Loucy (cell line): ENCODE measurements at regions not wholly inside any gene's neighbourhood (a gene's known extent, or its start where the extent isn't known, plus 50 kb on each side); places are given as distances from the start of the nearest gene placed in this dataset.

Experiments used
- H2AFZ ChIP-seq: fragments of 200-600 bp; sonication (generic); 2 replicates; pipeline ENCODE4 v1.6.0; 2016; ENCODE audit warnings: antibody characterized with exemption, mild to moderate bottlenecking, low read length, moderate library complexity
- H3F3A ChIP-seq: fragments of 200-600 bp; 2 replicates; pipeline ENCODE4 v1.6.0; 2016; ENCODE audit warnings: antibody characterized with exemption, low read depth, mild to moderate bottlenecking
- H3K27me3 ChIP-seq: fragments of 200-600 bp; sonication (generic); 2 replicates; pipeline ENCODE4 v1.6.1; 2014; ENCODE audit warnings: low read length, mild to moderate bottlenecking; ENCODE audit not compliant: insufficient read depth, poor library complexity, severe bottlenecking
- H3K36me3 ChIP-seq: fragments of 200-600 bp; sonication (generic); 2 replicates; pipeline ENCODE4 v1.6.1; 2016; ENCODE audit warnings: low read length; ENCODE audit not compliant: insufficient read depth
- H3K4me1 ChIP-seq: fragments of 200-600 bp; sonication (generic); 2 replicates; pipeline ENCODE4 v1.5.1; 2014; ENCODE audit warnings: low read length, mild to moderate bottlenecking; ENCODE audit not compliant: insufficient read depth, poor library complexity, severe bottlenecking
- H3K4me2 ChIP-seq: fragments of 200-600 bp; sonication (generic); 2 replicates; pipeline ENCODE4 v1.6.0; 2014; ENCODE audit warnings: antibody characterized with exemption, low read length, low read depth, mild to moderate bottlenecking; ENCODE audit not compliant: poor library complexity, severe bottlenecking
- H3K4me3 ChIP-seq: fragments of 200-600 bp; sonication (generic); 2 replicates; pipeline ENCODE4 v1.5.1; 2014; ENCODE audit warnings: low read length, mild to moderate bottlenecking, mixed read lengths; ENCODE audit not compliant: poor library complexity, severe bottlenecking
- H3K79me2 ChIP-seq: fragments of 200-600 bp; sonication (generic); 2 replicates; pipeline ENCODE4 v1.6.1; 2014; ENCODE audit warnings: low read length; ENCODE audit not compliant: insufficient read depth
- H3K9ac ChIP-seq: fragments of 200-600 bp; sonication (generic); 2 replicates; pipeline ENCODE4 v1.6.0; 2014; ENCODE audit warnings: mild to moderate bottlenecking, low read depth, low read length, moderate library complexity; ENCODE audit not compliant: poor library complexity, severe bottlenecking
- H3K9me2 ChIP-seq: fragments of 200-600 bp; sonication (generic); replicated peaks from 2 replicates; pipeline ENCODE4 v1.6.1; 2016; ENCODE audit warnings: low read depth, low read length, mixed read lengths
- H3K9me3 ChIP-seq: fragments of 200-600 bp; sonication (generic); 2 replicates; pipeline ENCODE4 v1.6.1; 2014; ENCODE audit warnings: mild to moderate bottlenecking, antibody characterized with exemption, low read length, low read depth; ENCODE audit not compliant: insufficient read depth
- H4K20me1 ChIP-seq: fragments of 200-600 bp; sonication (generic); 2 replicates; pipeline ENCODE4 v1.6.0; 2014; ENCODE audit warnings: antibody characterized with exemption, low read length, mild to moderate bottlenecking; ENCODE audit not compliant: insufficient read depth, poor library complexity, severe bottlenecking
- EZH2phosphoT487 ChIP-seq: fragments of 200-600 bp; IDR thresholded peaks from 2 replicates; pipeline ENCODE4 v1.6.1; 2018; ENCODE audit warnings: antibody characterized with exemption, mild to moderate bottlenecking, moderate library complexity, borderline replicate concordance
- TF ChIP-seq, protein P1 (sequence below): fragments of 200-600 bp; sonication (generic); conservative IDR thresholded peaks from 2 replicates; pipeline ENCODE4 v1.5.1; 2014; ENCODE audit warnings: mild to moderate bottlenecking, antibody characterized with exemption, low read length

DNA sequence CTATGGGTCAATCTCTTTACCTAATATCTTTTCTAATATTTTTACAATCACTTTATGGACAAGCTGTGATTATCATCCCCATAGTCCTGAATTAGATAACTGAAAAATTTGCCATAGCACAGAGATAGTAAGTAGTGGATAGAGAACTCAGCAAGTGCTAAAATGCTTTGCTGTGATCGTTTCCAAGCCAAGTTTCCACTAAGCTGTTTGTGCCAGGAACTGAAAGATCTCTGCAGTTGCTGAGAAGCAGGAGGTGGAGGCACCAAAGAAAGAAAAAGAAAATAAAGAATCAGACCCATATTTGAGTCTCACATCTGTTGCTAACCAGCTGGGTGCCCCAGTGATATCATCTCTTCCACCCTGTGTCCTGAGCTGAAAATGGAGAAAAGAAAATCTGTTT is 605.6 kb upstream of the BOD1L1 start:
- Histone ChIP-seq H3F3A (no peaks in the 10 kb centered on the region), H3K27me3 (no peaks in the 10 kb centered on the region), H3K4me2 (no peak overlapping the region), H3K9me2 (no peaks in the 10 kb centered on the region), H4K20me1 (no peaks in the 10 kb centered on the region), H2AFZ (no peak overlapping the region), H3K9me3 (no peaks in the 10 kb centered on the region), H3K36me3 (no peaks in the 10 kb centered on the region), H3K79me2 (no peaks in the 10 kb centered on the region), H3K9ac (no peak overlapping the region), H3K4me1 (no peaks in the 10 kb centered on the region), H3K4me3 (no peak overlapping the region)
- TF ChIP-seq, protein P1, sequence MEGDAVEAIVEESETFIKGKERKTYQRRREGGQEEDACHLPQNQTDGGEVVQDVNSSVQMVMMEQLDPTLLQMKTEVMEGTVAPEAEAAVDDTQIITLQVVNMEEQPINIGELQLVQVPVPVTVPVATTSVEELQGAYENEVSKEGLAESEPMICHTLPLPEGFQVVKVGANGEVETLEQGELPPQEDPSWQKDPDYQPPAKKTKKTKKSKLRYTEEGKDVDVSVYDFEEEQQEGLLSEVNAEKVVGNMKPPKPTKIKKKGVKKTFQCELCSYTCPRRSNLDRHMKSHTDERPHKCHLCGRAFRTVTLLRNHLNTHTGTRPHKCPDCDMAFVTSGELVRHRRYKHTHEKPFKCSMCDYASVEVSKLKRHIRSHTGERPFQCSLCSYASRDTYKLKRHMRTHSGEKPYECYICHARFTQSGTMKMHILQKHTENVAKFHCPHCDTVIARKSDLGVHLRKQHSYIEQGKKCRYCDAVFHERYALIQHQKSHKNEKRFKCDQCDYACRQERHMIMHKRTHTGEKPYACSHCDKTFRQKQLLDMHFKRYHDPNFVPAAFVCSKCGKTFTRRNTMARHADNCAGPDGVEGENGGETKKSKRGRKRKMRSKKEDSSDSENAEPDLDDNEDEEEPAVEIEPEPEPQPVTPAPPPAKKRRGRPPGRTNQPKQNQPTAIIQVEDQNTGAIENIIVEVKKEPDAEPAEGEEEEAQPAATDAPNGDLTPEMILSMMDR = no peak

GRCh38 chr4:14234307-14234706 is 606.8 kb upstream of the BOD1L1 start:
- Histone ChIP-seq H3K4me3 (no peak overlapping the region), H3K4me2 (no peak overlapping the region), H3K9me3 (no peaks in the 10 kb centered on the region), H3K27me3 (no peaks in the 10 kb centered on the region), H2AFZ (no peak overlapping the region), H3K36me3 (no peaks in the 10 kb centered on the region), H4K20me1 (no peaks in the 10 kb centered on the region), H3F3A (no peaks in the 10 kb centered on the region), H3K79me2 (no peaks in the 10 kb centered on the region), H3K9me2 (no peaks in the 10 kb centered on the region), H3K4me1 (no peaks in the 10 kb centered on the region), H3K9ac (no peak overlapping the region)
- TF ChIP-seq EZH2phosphoT487 = no peak
- TF ChIP-seq, protein P1 = no peak

GRCh38 chr4:14236359-14236758 is 608.8 kb upstream of the BOD1L1 start:
- Histone ChIP-seq H3K4me1 (no peaks in the 10 kb centered on the region), H4K20me1 (no peaks in the 10 kb centered on the region), H3K9me3 (no peaks in the 10 kb centered on the region), H3K4me2 (no peak overlapping the region), H3K9ac (no peak overlapping the region), H3F3A (no peaks in the 10 kb centered on the region), H3K36me3 (no peaks in the 10 kb centered on the region), H2AFZ (no peak overlapping the region), H3K9me2 (no peaks in the 10 kb centered on the region), H3K4me3 (no peak overlapping the region), H3K79me2 (no peaks in the 10 kb centered on the region), H3K27me3 (no peaks in the 10 kb centered on the region)
- TF ChIP-seq, protein P1 = no peak
- TF ChIP-seq EZH2phosphoT487 = no peak
